ENCODE measurements at regions not wholly inside any gene's neighbourhood (a gene's known extent, or its start where the extent isn't known, plus 50 kb on each side); places are given as distances from the start of the nearest gene placed in this dataset.

DNA sequence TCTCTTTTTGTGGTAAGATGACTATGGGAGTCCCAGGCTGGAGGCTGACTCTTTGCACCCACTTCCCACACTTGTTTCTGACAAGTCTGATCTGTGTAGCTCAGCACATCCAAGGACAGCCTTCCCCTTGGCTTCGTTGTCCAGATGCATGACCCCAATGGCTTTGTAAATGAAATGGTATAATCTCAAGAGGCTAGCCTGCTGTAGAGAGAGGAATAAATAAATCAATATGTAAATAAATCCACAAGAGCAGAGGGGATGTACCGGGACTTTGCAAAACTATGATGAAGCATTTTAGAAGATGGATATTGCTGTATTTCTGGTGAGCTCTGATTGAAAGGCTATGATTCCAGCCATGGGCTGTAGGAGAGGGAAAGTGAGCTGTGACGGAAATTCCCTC lies 79.9 kb upstream of the NEO1 start:
- TF ChIP-seq, protein P1, sequence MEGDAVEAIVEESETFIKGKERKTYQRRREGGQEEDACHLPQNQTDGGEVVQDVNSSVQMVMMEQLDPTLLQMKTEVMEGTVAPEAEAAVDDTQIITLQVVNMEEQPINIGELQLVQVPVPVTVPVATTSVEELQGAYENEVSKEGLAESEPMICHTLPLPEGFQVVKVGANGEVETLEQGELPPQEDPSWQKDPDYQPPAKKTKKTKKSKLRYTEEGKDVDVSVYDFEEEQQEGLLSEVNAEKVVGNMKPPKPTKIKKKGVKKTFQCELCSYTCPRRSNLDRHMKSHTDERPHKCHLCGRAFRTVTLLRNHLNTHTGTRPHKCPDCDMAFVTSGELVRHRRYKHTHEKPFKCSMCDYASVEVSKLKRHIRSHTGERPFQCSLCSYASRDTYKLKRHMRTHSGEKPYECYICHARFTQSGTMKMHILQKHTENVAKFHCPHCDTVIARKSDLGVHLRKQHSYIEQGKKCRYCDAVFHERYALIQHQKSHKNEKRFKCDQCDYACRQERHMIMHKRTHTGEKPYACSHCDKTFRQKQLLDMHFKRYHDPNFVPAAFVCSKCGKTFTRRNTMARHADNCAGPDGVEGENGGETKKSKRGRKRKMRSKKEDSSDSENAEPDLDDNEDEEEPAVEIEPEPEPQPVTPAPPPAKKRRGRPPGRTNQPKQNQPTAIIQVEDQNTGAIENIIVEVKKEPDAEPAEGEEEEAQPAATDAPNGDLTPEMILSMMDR (IDR thresholded peaks at IDR 0.05), result no peak

DNA sequence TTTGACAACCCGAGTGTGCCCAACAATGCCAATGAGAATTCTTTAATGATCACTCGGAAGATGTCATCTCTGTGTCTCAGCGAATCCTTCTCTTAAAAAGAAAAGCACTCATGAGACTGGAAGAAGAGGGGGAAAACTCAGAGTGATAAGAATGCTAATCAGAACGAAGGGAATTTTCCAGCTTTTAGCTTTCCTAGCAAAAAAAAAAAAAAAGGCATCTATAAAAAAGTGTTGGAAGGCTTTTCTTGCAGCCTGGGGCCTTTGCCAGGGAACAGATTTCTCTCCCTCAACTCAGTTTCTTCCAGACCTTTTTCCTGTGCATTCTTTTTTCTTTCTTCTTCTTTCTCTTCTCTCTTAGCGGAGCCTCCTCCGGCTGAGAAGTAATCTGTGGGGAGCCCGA lies 80.5 kb upstream of the NEO1 start:
- TF ChIP-seq, protein P1 (IDR thresholded peaks at IDR 0.05), result no peak

DNA sequence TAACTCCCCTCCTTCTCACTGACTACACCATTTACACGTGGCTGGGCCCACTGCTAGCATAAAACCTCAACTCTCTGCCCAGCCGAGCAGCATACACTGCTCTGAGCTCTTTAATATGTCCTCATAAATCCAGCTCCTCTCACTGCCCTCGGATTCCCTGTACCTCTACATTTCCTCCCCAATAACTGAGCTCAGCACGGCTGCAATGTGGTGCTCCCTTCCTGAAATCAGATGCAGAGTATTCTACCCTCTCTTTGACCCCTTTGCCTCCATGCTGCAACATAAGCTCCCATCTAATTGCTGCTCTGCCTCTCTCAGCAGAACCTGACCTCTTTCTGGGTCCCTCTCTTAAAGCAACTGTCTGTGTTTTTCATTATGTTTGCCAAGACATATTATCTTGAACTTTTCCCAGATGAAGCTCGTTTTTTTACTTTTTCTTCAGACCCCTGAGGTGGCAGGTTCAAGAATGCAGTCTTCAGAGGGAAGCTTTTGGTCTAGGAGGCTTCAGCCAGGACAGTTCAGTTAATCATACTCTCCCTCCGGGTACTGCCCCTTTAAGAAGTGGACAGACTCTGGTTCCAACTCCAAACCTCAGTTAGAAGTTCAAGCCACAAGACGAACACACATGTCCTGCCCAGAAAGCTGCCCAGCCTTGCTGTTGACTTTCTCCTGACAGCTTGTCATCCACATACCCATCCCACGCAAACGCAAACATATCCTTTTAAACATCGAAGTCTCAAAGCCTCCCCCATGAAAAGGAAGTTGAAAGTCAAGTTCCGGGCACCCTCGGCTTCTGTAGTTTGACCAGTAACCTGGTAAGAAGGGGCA lies 81.1 kb upstream of the NEO1 start:
- TF ChIP-seq, protein P1 (IDR thresholded peaks at IDR 0.05), result no peak

DNA sequence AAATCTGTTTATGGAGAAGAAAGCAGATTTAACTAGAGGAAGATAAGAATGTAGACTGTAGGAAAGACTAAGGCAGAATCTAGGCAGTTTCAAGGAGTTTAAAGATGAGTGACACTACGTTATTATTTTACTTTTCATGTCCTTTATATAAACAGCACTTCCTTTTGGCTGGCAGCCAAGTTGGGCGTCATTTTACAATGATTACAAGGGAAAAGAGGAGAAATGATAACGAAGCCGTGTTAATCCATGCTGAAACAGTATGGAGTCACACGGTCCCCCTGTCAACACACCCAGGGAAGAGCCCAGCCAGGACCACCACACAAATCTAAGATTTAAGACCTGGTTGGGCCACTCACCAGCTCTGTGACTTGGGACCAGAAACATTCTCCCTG lies 83.7 kb upstream of the NEO1 start:
- TF ChIP-seq, protein P1 (IDR thresholded peaks at IDR 0.05), result no peak

DNA sequence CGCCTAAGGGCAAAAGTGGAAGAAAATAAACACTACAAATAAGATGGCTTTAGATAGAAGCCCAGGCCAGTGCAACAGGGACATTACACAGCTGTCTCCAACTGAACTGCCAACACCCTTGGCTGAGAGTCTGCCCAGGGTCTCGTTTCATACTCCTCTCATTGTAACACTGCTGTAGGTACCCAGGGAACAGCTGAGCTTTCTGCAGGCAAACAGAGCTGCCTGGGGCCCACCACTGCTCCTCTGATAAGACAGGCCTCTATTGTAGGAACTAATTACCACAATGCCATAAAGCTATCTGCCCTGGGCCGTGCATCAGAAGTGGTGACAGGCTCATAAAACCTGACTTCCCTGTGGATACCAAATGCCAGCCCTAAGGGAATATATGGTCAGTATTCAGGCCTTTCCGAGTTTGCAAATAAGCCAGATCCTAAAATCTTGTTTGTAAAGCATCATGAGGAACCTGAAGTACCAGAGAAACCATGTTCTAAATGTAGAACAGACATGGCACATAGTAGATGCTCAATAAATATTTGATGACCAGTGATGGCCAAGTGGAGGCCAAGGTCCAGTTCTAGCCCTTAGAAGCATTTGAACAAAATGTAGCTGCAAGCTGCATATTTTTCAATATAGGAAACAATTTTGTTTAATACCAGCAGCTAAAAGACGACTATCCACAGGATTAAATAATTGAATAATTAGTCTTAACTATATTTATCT lies 84.3 kb upstream of the NEO1 start:
- TF ChIP-seq, protein P1 (IDR thresholded peaks at IDR 0.05), result no peak

DNA sequence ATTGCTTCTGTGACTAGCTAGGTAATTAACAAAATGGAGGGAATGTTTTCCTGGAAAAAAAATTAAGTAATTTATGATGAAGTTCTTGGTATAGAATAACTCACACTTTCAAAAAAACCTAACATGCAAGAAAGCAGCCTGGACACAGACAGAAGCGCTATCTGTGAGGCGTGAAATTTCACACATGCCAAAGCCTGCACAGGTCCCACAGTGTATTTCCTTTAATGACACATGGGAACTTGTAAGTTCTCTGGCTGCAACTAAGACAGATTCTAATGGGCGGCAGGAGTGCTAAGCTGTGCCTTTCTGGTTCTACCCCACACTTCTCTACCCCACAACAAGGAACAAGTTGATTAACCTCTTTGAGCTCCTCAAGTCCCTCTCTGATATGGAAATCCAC lies 84.9 kb upstream of the NEO1 start:
- TF ChIP-seq, protein P1 (IDR thresholded peaks at IDR 0.05), result no peak

DNA sequence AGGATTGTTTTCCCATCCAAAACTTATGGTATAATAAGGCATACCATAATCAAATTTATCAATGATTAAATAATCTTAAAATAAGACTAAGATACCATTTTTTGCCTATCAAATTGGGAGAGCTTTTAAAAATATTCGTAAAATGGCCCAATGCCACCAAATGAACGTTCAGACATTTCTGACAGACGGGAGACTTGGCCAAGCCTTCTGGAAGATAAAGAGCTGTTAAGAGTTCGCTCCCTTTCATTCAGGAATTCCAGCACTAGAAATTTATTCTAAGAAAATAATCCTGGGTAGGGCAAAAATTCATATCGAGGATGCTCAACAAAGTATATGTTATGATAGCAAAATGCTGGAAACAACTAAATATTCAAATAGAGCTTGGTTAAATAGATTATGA lies 85.6 kb upstream of the NEO1 start:
- TF ChIP-seq, protein P1 (IDR thresholded peaks at IDR 0.05), result no peak
